Gastrocnemius medialis (tissue), 4 donors: ENCODE measurements at regions not wholly inside any gene's neighbourhood (a gene's known extent, or its start where the extent isn't known, plus 50 kb on each side); places are given as distances from the start of the nearest gene placed in this dataset.

Experiments used
- ATAC-seq, 2 donors: fragments of 150-250 bp; one replicate each; pipeline ENCODE4 v1.9.1; 2016
- DNase-seq, 2 donors: peaks; one replicate each; pipeline ENCODE4 v3.0.0-alpha.2; 2019
- H3K27ac ChIP-seq, 4 donors: fragments of 200-600 bp; sonication (generic); 1 replicate in 1 of 4; 2 replicates in 3 of 4; pipeline ENCODE4 v1.5.1; 2016 to 2018; ENCODE audit warnings: mild to moderate bottlenecking in 2 of 4, moderate library complexity in 1 of 4
- H3K27me3 ChIP-seq, 3 donors: fragments of 200-600 bp; sonication (generic) in 2 of 3; 1 replicate in 1 of 3; 2 replicates in 2 of 3; pipeline versions ENCODE4 v1.5.1 to v1.6.0; 2016 to 2019; ENCODE audit warnings: mild to moderate bottlenecking in 1 of 3, moderate library complexity in 1 of 3
- H3K36me3 ChIP-seq, 2 donors: fragments of 200-600 bp; sonication (generic) in 1 of 2; one replicate each; pipeline ENCODE4 v1.5.1; 2017 to 2018
- H3K4me1 ChIP-seq, 2 donors: fragments of 200-600 bp; sonication (generic) in 1 of 2; one replicate each; pipeline ENCODE4 v1.5.1; 2016 to 2017; ENCODE audit warnings: mild to moderate bottlenecking in 2 of 2
- H3K4me3 ChIP-seq, 4 donors: fragments of 200-600 bp; sonication (generic) in 3 of 4; 1 replicate in 1 of 4; 2 replicates in 3 of 4; pipeline ENCODE4 v1.5.1; 2016 to 2019; ENCODE audit warnings: mild to moderate bottlenecking in 2 of 4
- H3K9me3 ChIP-seq, 3 donors: fragments of 200-600 bp; sonication (generic) in 2 of 3; 1 replicate in 1 of 3; 2 replicates in 2 of 3; pipeline ENCODE4 v1.5.1; 2016 to 2019
- POLR2A ChIP-seq, 2 donors: fragments of 450-650 bp; IDR thresholded peaks; one replicate each; pipeline ENCODE4 v1.6.1; 2017; ENCODE audit warnings: antibody characterized with exemption in 2 of 2, mild to moderate bottlenecking in 2 of 2, moderate library complexity in 2 of 2
- in situ Hi-C, 4 donors: fragments of 200-750 bp; cut with MboI; loops; one replicate each; pipeline versions ENCODE4 v1.15.0 to v1.8.0; 2017; ENCODE audit warnings: low sequenced_read_pairs in 4 of 4
- intact Hi-C: fragments of 100-400 bp; cut with DNase I; formaldehyde crosslinking; loops from one replicate; pipeline ENCODE4 v1.15.1; 2023; ENCODE audit warnings: low total_unique reads
- TF ChIP-seq, protein P1 (sequence below), 5 experiments: fragments of 450-650 bp in 3 of 5; fragments of 200-600 bp in 2 of 5; sonication (generic) in 2 of 5; IDR thresholded peaks in 4 of 5; conservative IDR thresholded peaks in 1 of 5; 1 replicate in 4 of 5; 2 replicates in 1 of 5; pipeline ENCODE4 v1.5.1; 2016 to 2019; ENCODE audit warnings: antibody characterized with exemption in 5 of 5, mild to moderate bottlenecking in 3 of 5, moderate library complexity in 3 of 5

GRCh38 chr11:70532731-70533130 lies 134.4 kb downstream of the CTTN start:
- no peak overlapping the region for H3K27ac ChIP-seq
- in situ Hi-C loops: no loop called here
- no peaks in the 10 kb centered on the region for H3K9me3 ChIP-seq
- H3K4me3 ChIP-seq: no peak overlapping the region
- TF ChIP-seq, protein P1, sequence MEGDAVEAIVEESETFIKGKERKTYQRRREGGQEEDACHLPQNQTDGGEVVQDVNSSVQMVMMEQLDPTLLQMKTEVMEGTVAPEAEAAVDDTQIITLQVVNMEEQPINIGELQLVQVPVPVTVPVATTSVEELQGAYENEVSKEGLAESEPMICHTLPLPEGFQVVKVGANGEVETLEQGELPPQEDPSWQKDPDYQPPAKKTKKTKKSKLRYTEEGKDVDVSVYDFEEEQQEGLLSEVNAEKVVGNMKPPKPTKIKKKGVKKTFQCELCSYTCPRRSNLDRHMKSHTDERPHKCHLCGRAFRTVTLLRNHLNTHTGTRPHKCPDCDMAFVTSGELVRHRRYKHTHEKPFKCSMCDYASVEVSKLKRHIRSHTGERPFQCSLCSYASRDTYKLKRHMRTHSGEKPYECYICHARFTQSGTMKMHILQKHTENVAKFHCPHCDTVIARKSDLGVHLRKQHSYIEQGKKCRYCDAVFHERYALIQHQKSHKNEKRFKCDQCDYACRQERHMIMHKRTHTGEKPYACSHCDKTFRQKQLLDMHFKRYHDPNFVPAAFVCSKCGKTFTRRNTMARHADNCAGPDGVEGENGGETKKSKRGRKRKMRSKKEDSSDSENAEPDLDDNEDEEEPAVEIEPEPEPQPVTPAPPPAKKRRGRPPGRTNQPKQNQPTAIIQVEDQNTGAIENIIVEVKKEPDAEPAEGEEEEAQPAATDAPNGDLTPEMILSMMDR (IDR thresholded peaks at IDR 0.05 in 4 of 5, conservative IDR thresholded peaks at IDR 0.05 in 1 of 5): no peak
- no peak for TF ChIP-seq POLR2A (IDR thresholded peaks at IDR 0.05)
- no peaks in the 10 kb centered on the region for H3K36me3 ChIP-seq
- no peaks in the 10 kb centered on the region for H3K27me3 ChIP-seq
- no peaks in the 10 kb centered on the region for H3K4me1 ChIP-seq
- no peak for DNase-seq
- no peak for ATAC-seq
- intact Hi-C loops: no loop called here

DNA sequence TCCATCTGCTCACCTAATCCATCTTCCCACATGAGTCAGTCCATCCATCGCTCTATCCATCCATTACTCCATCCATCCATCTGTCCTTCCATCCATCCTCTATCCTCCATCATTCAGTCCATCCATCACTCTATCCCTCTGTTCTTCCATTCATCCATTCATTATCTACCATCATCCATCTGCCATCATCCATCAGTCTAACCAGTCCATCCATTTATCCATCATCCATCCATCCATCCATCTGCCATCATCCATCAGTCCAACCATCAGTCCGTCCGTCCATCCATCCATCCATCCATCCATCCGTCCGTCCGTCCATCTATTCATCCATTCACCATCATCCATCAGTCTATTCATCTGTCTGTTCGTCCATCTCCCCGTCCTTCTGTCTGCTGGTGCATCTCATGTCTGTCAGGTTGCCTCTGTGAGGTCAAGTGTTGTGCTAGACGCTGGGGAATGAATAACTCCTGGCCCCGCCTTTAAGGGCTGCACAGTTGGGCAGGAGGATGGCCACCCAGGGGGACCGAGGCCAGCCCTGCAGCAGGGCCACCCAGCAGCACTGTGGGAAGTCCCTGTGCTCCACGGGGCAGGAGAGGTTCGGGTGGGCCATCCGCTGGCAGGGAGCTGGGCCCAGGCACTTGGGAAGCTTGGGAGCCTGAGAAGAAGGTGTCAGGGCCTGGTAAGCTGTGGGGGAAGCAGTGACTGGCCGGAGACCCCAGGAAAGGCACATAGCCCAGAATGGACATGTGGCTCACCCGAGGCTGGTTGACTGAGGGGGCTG lies 137.1 kb downstream of the CTTN start:
- no peaks in the 10 kb centered on the region for H3K9me3 ChIP-seq
- H3K36me3 ChIP-seq: no peaks in the 10 kb centered on the region
- in situ Hi-C loops (no loop called here), intact Hi-C loops (no loop called here)
- TF ChIP-seq, protein P1 (IDR thresholded peaks at IDR 0.05 in 4 of 5, conservative IDR thresholded peaks at IDR 0.05 in 1 of 5): no peak
- H3K4me3 ChIP-seq: no peak overlapping the region
- no peaks in the 10 kb centered on the region for H3K27me3 ChIP-seq
- DNase-seq (no peak), ATAC-seq (no peak)
- no peaks in the 10 kb centered on the region for H3K4me1 ChIP-seq
- H3K27ac ChIP-seq: no peak overlapping the region

GRCh38 chr11:70536051-70536877 lies 137.9 kb downstream of the CTTN start:
- Histone ChIP-seq H3K27ac (no peak overlapping the region), H3K4me3 (no peak overlapping the region), H3K27me3 (no peaks in the 10 kb centered on the region), H3K4me1 (no peaks in the 10 kb centered on the region), H3K36me3 (no peaks in the 10 kb centered on the region), H3K9me3 (no peaks in the 10 kb centered on the region)
- in situ Hi-C loops (no loop called here), intact Hi-C loops (no loop called here)
- DNase-seq (no peak), ATAC-seq (no peak)
- TF ChIP-seq, protein P1 (IDR thresholded peaks at IDR 0.05 in 4 of 5, conservative IDR thresholded peaks at IDR 0.05 in 1 of 5): no peak
- TF ChIP-seq POLR2A (IDR thresholded peaks at IDR 0.05): no peak

- in situ Hi-C loops: no loop called here
- H3K36me3 ChIP-seq: no peaks in the 10 kb centered on the region
- no peaks in the 10 kb centered on the region for H3K4me1 ChIP-seq
- TF ChIP-seq POLR2A (IDR thresholded peaks at IDR 0.05): no peak
- TF ChIP-seq, protein P1 (IDR thresholded peaks at IDR 0.05 in 4 of 5, conservative IDR thresholded peaks at IDR 0.05 in 1 of 5): no peak
- no peak overlapping the region for H3K4me3 ChIP-seq
- intact Hi-C loops: no loop called here
- H3K27me3 ChIP-seq: no peaks in the 10 kb centered on the region
- ATAC-seq (no peak), DNase-seq (no peak)
- H3K27ac ChIP-seq: no peak overlapping the region
- H3K9me3 ChIP-seq: no peaks in the 10 kb centered on the region
These were observed 139.5 kb downstream of the CTTN start for GRCh38 chr11:70537576-70538571.
